Spleen (tissue), 11 donors: ENCODE measurements at regions not wholly inside any gene's neighbourhood (a gene's known extent, or its start where the extent isn't known, plus 50 kb on each side); places are given as distances from the start of the nearest gene placed in this dataset.

Experiments
- DNase-seq: peaks from one replicate; pipeline ENCODE4 v3.0.0-alpha.2; 2020
- H3K27ac ChIP-seq, 8 donors: fragments of 200-600 bp; sonication (generic) in 7 of 8; 1 replicate in 4 of 8; 2 replicates in 4 of 8; pipeline versions ENCODE4 v1.5.0 to v1.8.0; 2016 to 2021; ENCODE audit warnings: inconsistent platforms in 4 of 8, mild to moderate bottlenecking in 4 of 8, moderate library complexity in 1 of 8
- H3K27me3 ChIP-seq, 7 donors: fragments of 200-600 bp; sonication (generic) in 6 of 7; replicated peaks in 1 of 7; 1 replicate in 4 of 7; 2 replicates in 3 of 7; pipeline versions ENCODE4 v1.5.0 to v1.8.0; 2016 to 2021; ENCODE audit warnings: inconsistent platforms in 3 of 7, mild to moderate bottlenecking in 1 of 7
- H3K36me3 ChIP-seq, 6 donors: fragments of 200-600 bp; sonication (generic) in 5 of 6; 1 replicate in 4 of 6; 2 replicates in 2 of 6; pipeline versions ENCODE4 v1.5.0 to v1.8.0; 2016 to 2021; ENCODE audit warnings: inconsistent platforms in 2 of 6
- H3K4me1 ChIP-seq, 6 donors: fragments of 200-600 bp; sonication (generic) in 5 of 6; 1 replicate in 3 of 6; 2 replicates in 3 of 6; pipeline versions ENCODE4 v1.5.0 to v1.8.0; 2016 to 2021; ENCODE audit warnings: inconsistent platforms in 3 of 6
- H3K4me3 ChIP-seq, 8 donors: fragments of 200-600 bp; sonication (generic) in 7 of 8; 1 replicate in 4 of 8; 2 replicates in 4 of 8; pipeline versions ENCODE4 v1.5.0 to v1.8.0; 2016 to 2021; ENCODE audit warnings: inconsistent platforms in 4 of 8, mild to moderate bottlenecking in 4 of 8, moderate library complexity in 2 of 8
- H3K9me3 ChIP-seq, 8 donors: fragments of 200-600 bp; sonication (generic) in 7 of 8; 1 replicate in 4 of 8; 2 replicates in 4 of 8; pipeline versions ENCODE4 v1.5.0 to v1.8.0; 2016 to 2021; ENCODE audit warnings: inconsistent platforms in 4 of 8
- POLR2A ChIP-seq, 3 donors: fragments of 450-650 bp; IDR thresholded peaks; one replicate each; pipeline ENCODE4 v1.5.1; 2017; ENCODE audit warnings: antibody characterized with exemption in 3 of 3, mild to moderate bottlenecking in 1 of 3
- POLR2AphosphoS5 ChIP-seq, 3 donors: sonication (generic); formaldehyde crosslinking; IDR thresholded peaks; one replicate each; pipeline ENCODE4 v1.5.1; 2017; ENCODE audit warnings: antibody characterized with exemption in 3 of 3
- WGBS, 5 donors: extraction: QIAGEN DNeasy Blood & Tissue Kit in 3 of 5; methylation state at CpG; one replicate each; pipeline versions ENCODE4 v1.1.5 to v1.1.7; 2013 to 2018; 5-methylcytosine and 5-hydroxymethylcytosine counted together
- intact Hi-C: fragments of 100-400 bp; cut with DNase I; formaldehyde crosslinking; loops from one replicate; pipeline ENCODE4 v1.15.0; 2023; ENCODE audit warnings: low total_unique reads
- TF ChIP-seq, protein P1 (sequence below), 11 experiments: fragments of 200-600 bp in 7 of 11; fragments of 450-650 bp in 4 of 11; sonication (generic) in 4 of 11; IDR thresholded peaks in 8 of 11; conservative IDR thresholded peaks in 3 of 11; 1 replicate in 7 of 11; 2 replicates in 4 of 11; pipeline versions ENCODE4 v1.4.0 to v1.8.0; 2016 to 2021; ENCODE audit warnings: antibody characterized with exemption in 11 of 11, inconsistent platforms in 4 of 11, mild to moderate bottlenecking in 1 of 11
- donor health status: healthy with polysubstance abuse.
- donor health status: DM: no; HTN: no; CAD: no; lungs with moderate emphysema.
- donor health status: DM: no; HTN: no; CAD: no.
- donor health status: Bipolar disorder and iron deficiency.
- donor health status: healthy.
- donor health status: DM: no; HTN: no; CAD: no.
- donor health status: DM: yes; HTN: yes; CAD: no.

DNA sequence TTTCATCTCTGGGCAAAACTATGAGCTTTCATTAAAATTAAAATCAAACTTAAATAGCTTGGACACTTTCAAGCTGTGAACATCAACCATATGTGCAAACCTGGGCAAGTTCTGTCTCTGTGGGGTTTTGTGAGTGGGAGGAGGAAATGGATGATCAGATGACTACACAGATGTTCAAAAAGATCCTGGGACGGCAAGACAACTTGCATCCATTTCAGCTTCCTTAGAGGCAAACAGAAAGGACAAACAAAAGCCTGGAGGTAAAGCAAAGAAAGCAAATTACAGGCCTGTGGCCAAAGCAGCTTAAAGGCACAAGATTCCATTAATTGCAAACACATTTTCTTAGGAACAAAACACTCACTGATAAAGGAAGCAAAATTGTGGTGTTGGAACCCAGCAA is 222.2 kb downstream of the NEBL start:
- TF ChIP-seq, protein P1, sequence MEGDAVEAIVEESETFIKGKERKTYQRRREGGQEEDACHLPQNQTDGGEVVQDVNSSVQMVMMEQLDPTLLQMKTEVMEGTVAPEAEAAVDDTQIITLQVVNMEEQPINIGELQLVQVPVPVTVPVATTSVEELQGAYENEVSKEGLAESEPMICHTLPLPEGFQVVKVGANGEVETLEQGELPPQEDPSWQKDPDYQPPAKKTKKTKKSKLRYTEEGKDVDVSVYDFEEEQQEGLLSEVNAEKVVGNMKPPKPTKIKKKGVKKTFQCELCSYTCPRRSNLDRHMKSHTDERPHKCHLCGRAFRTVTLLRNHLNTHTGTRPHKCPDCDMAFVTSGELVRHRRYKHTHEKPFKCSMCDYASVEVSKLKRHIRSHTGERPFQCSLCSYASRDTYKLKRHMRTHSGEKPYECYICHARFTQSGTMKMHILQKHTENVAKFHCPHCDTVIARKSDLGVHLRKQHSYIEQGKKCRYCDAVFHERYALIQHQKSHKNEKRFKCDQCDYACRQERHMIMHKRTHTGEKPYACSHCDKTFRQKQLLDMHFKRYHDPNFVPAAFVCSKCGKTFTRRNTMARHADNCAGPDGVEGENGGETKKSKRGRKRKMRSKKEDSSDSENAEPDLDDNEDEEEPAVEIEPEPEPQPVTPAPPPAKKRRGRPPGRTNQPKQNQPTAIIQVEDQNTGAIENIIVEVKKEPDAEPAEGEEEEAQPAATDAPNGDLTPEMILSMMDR (IDR thresholded peaks at IDR 0.05 in 8 of 11, conservative IDR thresholded peaks at IDR 0.05 in 3 of 11), result no peak
- no peak for TF ChIP-seq POLR2AphosphoS5 (IDR thresholded peaks at IDR 0.05)
- TF ChIP-seq POLR2A (IDR thresholded peaks at IDR 0.05), result no peak
- WGBS, 5 donors, result 10 to 26% (median 14%) methylated on average over 1 of the region's 1 CpG
- Histone ChIP-seq H3K4me3 (no peak overlapping the region), H3K9me3 (no peaks in the 10 kb centered on the region), H3K27ac (no peak overlapping the region), H3K27me3 (no peaks in the 10 kb centered on the region), H3K36me3 (no peaks in the 10 kb centered on the region), H3K4me1 (no peaks in the 10 kb centered on the region)
- no peak for DNase-seq
- intact Hi-C loops, result no loop called here

DNA sequence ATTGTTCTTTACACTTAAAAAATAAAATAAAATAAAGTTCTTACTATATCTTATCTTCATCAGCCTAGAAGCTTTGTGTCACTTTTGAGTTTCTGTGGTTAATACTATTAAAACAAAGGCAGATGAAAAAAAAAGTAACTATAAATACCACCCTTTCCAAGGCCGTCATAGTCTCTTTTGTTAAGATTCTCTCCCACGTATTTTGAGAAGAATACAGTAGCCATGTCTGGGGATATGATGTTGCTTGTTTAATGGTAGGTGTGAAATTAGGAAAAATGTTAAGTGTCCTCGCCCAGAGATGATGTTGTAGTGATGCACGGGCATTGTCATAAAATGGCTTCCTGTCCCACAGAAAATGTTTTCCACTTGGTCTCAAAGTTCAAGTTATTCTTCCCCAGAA is 223.9 kb downstream of the NEBL start:
- intact Hi-C loops, result no loop called here
- Histone ChIP-seq H3K9me3 (no peaks in the 10 kb centered on the region), H3K27me3 (no peaks in the 10 kb centered on the region), H3K27ac (no peak overlapping the region), H3K4me3 (no peak overlapping the region), H3K36me3 (no peaks in the 10 kb centered on the region), H3K4me1 (no peaks in the 10 kb centered on the region)
- 65 to 81% (median 74%) methylated on average over 4 of the region's 4 CpGs for WGBS, 5 donors
- TF ChIP-seq POLR2A (IDR thresholded peaks at IDR 0.05) (no peak), POLR2AphosphoS5 (IDR thresholded peaks at IDR 0.05) (no peak)
- TF ChIP-seq, protein P1 (IDR thresholded peaks at IDR 0.05 in 8 of 11, conservative IDR thresholded peaks at IDR 0.05 in 3 of 11), result no peak
- no peak for DNase-seq

DNA sequence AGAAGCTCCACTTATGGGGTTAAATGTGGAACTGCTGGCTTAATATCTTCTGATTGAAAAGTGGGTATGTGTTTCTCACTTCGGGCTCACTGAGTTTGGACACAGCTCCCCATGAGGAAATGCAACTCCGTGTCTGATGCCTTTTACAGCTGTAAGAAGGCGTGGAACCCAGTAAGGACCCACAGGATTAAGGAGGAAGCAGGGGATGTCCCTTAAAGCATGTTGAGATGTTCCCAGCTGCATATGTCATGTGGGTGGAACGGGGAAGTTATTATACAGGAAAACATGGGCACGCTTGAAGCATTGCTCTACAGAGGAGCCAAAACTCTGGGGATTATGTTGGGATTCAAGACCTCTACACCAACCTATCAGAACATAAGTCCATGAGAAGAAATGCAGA is 224.4 kb downstream of the NEBL start:
- H3K27me3 ChIP-seq, result no peaks in the 10 kb centered on the region

DNA sequence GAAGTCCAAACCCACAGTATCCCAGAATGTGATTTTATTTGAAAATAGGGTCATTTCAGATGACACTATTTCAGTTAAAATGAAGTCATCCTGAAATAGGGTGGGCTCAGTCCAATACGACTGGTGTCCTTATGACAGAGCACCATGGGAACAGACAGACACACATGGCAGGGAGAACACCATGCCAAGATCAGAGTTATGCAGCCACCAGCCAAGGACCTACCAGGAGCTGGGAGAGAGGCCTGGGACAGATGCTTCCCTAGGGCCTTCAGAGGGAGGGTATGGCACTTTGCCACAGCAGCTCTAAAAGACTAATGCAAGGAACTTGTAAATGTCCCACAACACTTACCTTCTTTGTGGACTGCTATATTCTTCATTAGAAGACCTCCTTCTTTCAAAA is 226.5 kb downstream of the NEBL start:
- intact Hi-C loops, result no loop called here
- no peak for DNase-seq
- H3K4me1 ChIP-seq, result no peaks in the 10 kb centered on the region
- WGBS, 5 donors, result 57 to 93% (median 82%) methylated on average over 1 of the region's 1 CpG
- TF ChIP-seq POLR2AphosphoS5 (IDR thresholded peaks at IDR 0.05) (no peak), POLR2A (IDR thresholded peaks at IDR 0.05) (no peak)
- TF ChIP-seq, protein P1 (IDR thresholded peaks at IDR 0.05 in 8 of 11, conservative IDR thresholded peaks at IDR 0.05 in 3 of 11), result no peak
- H3K27me3 ChIP-seq, result no peaks in the 10 kb centered on the region
- no peak overlapping the region for H3K4me3 ChIP-seq
- no peak overlapping the region for H3K27ac ChIP-seq
- H3K36me3 ChIP-seq, result no peaks in the 10 kb centered on the region
- no peaks in the 10 kb centered on the region for H3K9me3 ChIP-seq

More for the DNA sequence above, 224.4 kb downstream of the NEBL start:
- Histone ChIP-seq H3K4me3 (no peak overlapping the region), H3K36me3 (no peaks in the 10 kb centered on the region), H3K27ac (no peak overlapping the region), H3K9me3 (no peaks in the 10 kb centered on the region), H3K4me1 (no peaks in the 10 kb centered on the region)
- no peak for DNase-seq
- TF ChIP-seq, protein P1 (IDR thresholded peaks at IDR 0.05 in 8 of 11, conservative IDR thresholded peaks at IDR 0.05 in 3 of 11), result no peak
- no peak for TF ChIP-seq POLR2A (IDR thresholded peaks at IDR 0.05)
- TF ChIP-seq POLR2AphosphoS5 (IDR thresholded peaks at IDR 0.05), result no peak
- intact Hi-C loops, result no loop called here
- WGBS, 5 donors, result 45 to 73% (median 63%) methylated on average over 5 of the region's 5 CpGs
